MG63 (cell line): ENCODE measurements at regions not wholly inside any gene's neighbourhood (a gene's known extent, or its start where the extent isn't known, plus 50 kb on each side); places are given as distances from the start of the nearest gene placed in this dataset.

ENCODE experiments used
- DNase-seq: peaks from one replicate; pipeline ENCODE4 v3.0.0-alpha.2; 2020
- H3K27me3 ChIP-seq: fragments of 250-450 bp; sonication (Bioruptor Pico); 2 replicates; pipeline ENCODE4 v1.5.1; 2020; ENCODE audit warnings: mild to moderate bottlenecking, moderate library complexity
- H3K36me3 ChIP-seq: fragments of 250-450 bp; sonication (Bioruptor Pico); 2 replicates; pipeline ENCODE4 v1.5.1; 2020; ENCODE audit warnings: mild to moderate bottlenecking, moderate library complexity
- H3K4me3 ChIP-seq: fragments of 250-450 bp; sonication (Bioruptor Pico); 2 replicates; pipeline ENCODE4 v1.5.1; 2020; ENCODE audit warnings: mild to moderate bottlenecking, moderate library complexity
- H3K9me3 ChIP-seq: fragments of 250-450 bp; sonication (Bioruptor Pico); 2 replicates; pipeline ENCODE4 v1.5.1; 2020; ENCODE audit warnings: mild to moderate bottlenecking, moderate library complexity

GRCh38 chr2:15031745-15032240 is 399.3 kb downstream of the LRATD1 start:
- no peaks in the 10 kb centered on the region for H3K27me3 ChIP-seq
- DNase-seq = no peak
- no peaks in the 10 kb centered on the region for H3K36me3 ChIP-seq
- no peak overlapping the region for H3K4me3 ChIP-seq
- H3K9me3 ChIP-seq = no peaks in the 10 kb centered on the region

- Histone ChIP-seq H3K4me3 (no peak overlapping the region), H3K27me3 (no peaks in the 10 kb centered on the region), H3K36me3 (no peaks in the 10 kb centered on the region), H3K9me3 (no peaks in the 10 kb centered on the region)
- DNase-seq = no peak
Observed at GRCh38 chr2:15034246-15034645, 401.7 kb downstream of the LRATD1 start.

GRCh38 chr2:15034860-15035259 is 402.3 kb downstream of the LRATD1 start:
- no peak overlapping the region for H3K4me3 ChIP-seq
- no peaks in the 10 kb centered on the region for H3K36me3 ChIP-seq
- no peaks in the 10 kb centered on the region for H3K27me3 ChIP-seq
- H3K9me3 ChIP-seq = no peaks in the 10 kb centered on the region
- no peak for DNase-seq

GRCh38 chr2:15038366-15039364 is 406.1 kb downstream of the LRATD1 start:
- no peak for DNase-seq
- H3K4me3 ChIP-seq = no peak overlapping the region

GRCh38 chr2:15040429-15041084 is 408.0 kb downstream of the LRATD1 start:
- H3K9me3 ChIP-seq = no peaks in the 10 kb centered on the region
- no peak overlapping the region for H3K4me3 ChIP-seq
- H3K36me3 ChIP-seq = no peaks in the 10 kb centered on the region
- DNase-seq = no peak
- H3K27me3 ChIP-seq = no peaks in the 10 kb centered on the region

More at GRCh38 chr2:15038366-15039364, 406.1 kb downstream of the LRATD1 start:
- H3K36me3 ChIP-seq = no peaks in the 10 kb centered on the region
- H3K9me3 ChIP-seq = no peaks in the 10 kb centered on the region
- no peaks in the 10 kb centered on the region for H3K27me3 ChIP-seq

- Histone ChIP-seq H3K4me3 (no peak overlapping the region), H3K27me3 (no peaks in the 10 kb centered on the region), H3K36me3 (no peaks in the 10 kb centered on the region), H3K9me3 (no peaks in the 10 kb centered on the region)
- no peak for DNase-seq
Observed at GRCh38 chr2:15041429-15041837, 408.9 kb downstream of the LRATD1 start.

GRCh38 chr2:15042801-15043217 is 410.3 kb downstream of the LRATD1 start:
- H3K4me3 ChIP-seq = no peak overlapping the region
- peak; percentile 95 for DNase-seq
- no peaks in the 10 kb centered on the region for H3K27me3 ChIP-seq
- H3K36me3 ChIP-seq = no peaks in the 10 kb centered on the region
- H3K9me3 ChIP-seq = no peaks in the 10 kb centered on the region

GRCh38 chr2:15043336-15044058 is 411.0 kb downstream of the LRATD1 start:
- no peaks in the 10 kb centered on the region for H3K9me3 ChIP-seq
- no peaks in the 10 kb centered on the region for H3K36me3 ChIP-seq
- no peaks in the 10 kb centered on the region for H3K27me3 ChIP-seq
- H3K4me3 ChIP-seq = no peak overlapping the region
- peak; percentile 81 for DNase-seq

GRCh38 chr2:15045054-15045453 is 412.5 kb downstream of the LRATD1 start:
- Histone ChIP-seq H3K9me3 (no peaks in the 10 kb centered on the region), H3K27me3 (no peaks in the 10 kb centered on the region), H3K36me3 (no peaks in the 10 kb centered on the region), H3K4me3 (no peak overlapping the region)
- DNase-seq = no peak

GRCh38 chr2:15047184-15047583 is 414.7 kb downstream of the LRATD1 start:
- no peak for DNase-seq
- H3K27me3 ChIP-seq = no peaks in the 10 kb centered on the region
- H3K36me3 ChIP-seq = no peaks in the 10 kb centered on the region
- H3K9me3 ChIP-seq = no peaks in the 10 kb centered on the region
- no peak overlapping the region for H3K4me3 ChIP-seq

GRCh38 chr2:15048000-15048399 is 415.5 kb downstream of the LRATD1 start:
- H3K9me3 ChIP-seq = no peaks in the 10 kb centered on the region
- no peaks in the 10 kb centered on the region for H3K36me3 ChIP-seq
- H3K27me3 ChIP-seq = no peaks in the 10 kb centered on the region
- no peak overlapping the region for H3K4me3 ChIP-seq
- no peak for DNase-seq

- Histone ChIP-seq H3K27me3 (no peaks in the 10 kb centered on the region), H3K36me3 (no peaks in the 10 kb centered on the region), H3K4me3 (no peak overlapping the region), H3K9me3 (no peaks in the 10 kb centered on the region)
- DNase-seq = no peak
Observed at GRCh38 chr2:15049096-15049993, 416.8 kb downstream of the LRATD1 start.

- Histone ChIP-seq H3K9me3 (no peaks in the 10 kb centered on the region), H3K36me3 (no peaks in the 10 kb centered on the region), H3K4me3 (no peak overlapping the region), H3K27me3 (no peaks in the 10 kb centered on the region)
- DNase-seq = peak; percentile 47
Observed at GRCh38 chr2:15050483-15050882, 418.0 kb downstream of the LRATD1 start.

GRCh38 chr2:15053542-15053941 is 421.0 kb downstream of the LRATD1 start:
- H3K4me3 ChIP-seq = no peak overlapping the region
- H3K27me3 ChIP-seq = no peaks in the 10 kb centered on the region
- no peaks in the 10 kb centered on the region for H3K9me3 ChIP-seq
- DNase-seq = no peak
- no peaks in the 10 kb centered on the region for H3K36me3 ChIP-seq

GRCh38 chr2:15058015-15058720 is 425.7 kb downstream of the LRATD1 start:
- no peak for DNase-seq
- no peaks in the 10 kb centered on the region for H3K36me3 ChIP-seq
- no peaks in the 10 kb centered on the region for H3K9me3 ChIP-seq
- no peaks in the 10 kb centered on the region for H3K27me3 ChIP-seq
- H3K4me3 ChIP-seq = no peak overlapping the region
